ENCODE measurements at regions not wholly inside any gene's neighbourhood (a gene's known extent, or its start where the extent isn't known, plus 50 kb on each side); places are given as distances from the start of the nearest gene placed in this dataset.

DNA sequence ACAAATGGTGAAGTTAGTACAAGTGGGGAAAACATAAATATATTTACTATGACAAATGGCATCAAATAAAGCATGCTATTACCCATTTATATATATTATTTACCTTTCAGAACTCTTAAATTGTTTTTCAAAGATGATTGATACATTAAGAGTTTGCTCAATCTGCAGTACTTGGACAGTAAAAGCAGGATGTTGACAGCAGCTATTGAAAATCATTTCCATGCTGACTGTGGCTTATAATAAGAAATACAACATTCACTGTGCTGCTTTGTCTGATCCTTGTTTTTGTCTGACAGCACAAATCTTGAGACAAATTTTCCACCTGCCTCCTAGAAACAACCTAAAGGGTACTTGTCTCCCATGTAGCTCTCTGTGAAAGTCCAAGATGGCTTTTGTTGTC lies 134.1 kb upstream of the FAT1 start:
- no peak overlapping the region for H3K4me3 ChIP-seq (replicated peaks; ENCODE audit: insufficient read depth, low read length)
- H3K27ac ChIP-seq (replicated peaks), result no peak overlapping the region
- DNase-seq (ENCODE audit: low read depth in 1 of 2, low spot score in 1 of 2), result no peak
- no peak for TF ChIP-seq REST (IDR thresholded peaks at IDR 0.05; ENCODE audit: insufficient replicate concordance, low read depth)
- no peak for TF ChIP-seq CTCF (IDR thresholded peaks at IDR 0.05; ENCODE audit: insufficient read depth, low read length)
- no peak for TF ChIP-seq SPI1 (IDR thresholded peaks at IDR 0.05; ENCODE audit: borderline replicate concordance, low read depth)
- TF ChIP-seq GABPA (IDR thresholded peaks at IDR 0.05; ENCODE audit: low read depth), result no peak
- no peak for TF ChIP-seq POLR2AphosphoS5 (IDR thresholded peaks at IDR 0.05; ENCODE audit: low read depth)
- no peaks in the 10 kb centered on the region for H3K27me3 ChIP-seq (ENCODE audit: insufficient read depth, poor library complexity, severe bottlenecking)

- no peak for TF ChIP-seq POLR2AphosphoS5 (IDR thresholded peaks at IDR 0.05; ENCODE audit: low read depth)
- no peak for TF ChIP-seq REST (IDR thresholded peaks at IDR 0.05; ENCODE audit: insufficient replicate concordance, low read depth)
- TF ChIP-seq GABPA (IDR thresholded peaks at IDR 0.05; ENCODE audit: low read depth), result no peak
- TF ChIP-seq SPI1 (IDR thresholded peaks at IDR 0.05; ENCODE audit: borderline replicate concordance, low read depth), result no peak
- TF ChIP-seq CTCF (IDR thresholded peaks at IDR 0.05; ENCODE audit: insufficient read depth, low read length), result no peak
- Histone ChIP-seq H3K27me3 (ENCODE audit: insufficient read depth, poor library complexity, severe bottlenecking) (no peaks in the 10 kb centered on the region), H3K4me3 (replicated peaks; ENCODE audit: insufficient read depth, low read length) (no peak overlapping the region), H3K27ac (replicated peaks) (no peak overlapping the region)
- no peak for DNase-seq (ENCODE audit: low read depth in 1 of 2, low spot score in 1 of 2)
Measured at GRCh38 chr4:186858355-186858754, 134.7 kb upstream of the FAT1 start.

DNA sequence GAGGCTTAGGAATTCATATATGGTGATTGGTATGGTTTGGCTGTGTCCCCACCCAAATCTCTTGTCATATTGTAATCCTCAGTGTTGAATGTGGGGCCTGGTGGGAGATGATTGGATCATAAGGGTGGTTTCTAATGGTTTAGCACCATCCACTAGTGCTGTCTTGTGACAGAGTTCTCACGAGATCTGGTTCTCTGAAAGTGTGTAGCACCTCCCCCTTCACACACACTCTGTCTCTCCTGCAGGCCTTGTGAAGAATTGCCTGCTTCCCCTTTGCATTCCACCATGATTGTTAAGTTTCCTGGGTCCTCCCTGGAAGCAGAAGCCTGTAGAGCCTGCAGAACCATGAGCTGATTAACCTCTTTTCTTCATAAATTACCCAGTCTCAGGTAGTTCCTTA lies 135.8 kb upstream of the FAT1 start:
- no peak for DNase-seq (ENCODE audit: low read depth in 1 of 2, low spot score in 1 of 2)
- TF ChIP-seq REST (IDR thresholded peaks at IDR 0.05; ENCODE audit: insufficient replicate concordance, low read depth) (no peak), POLR2AphosphoS5 (IDR thresholded peaks at IDR 0.05; ENCODE audit: low read depth) (no peak), SPI1 (IDR thresholded peaks at IDR 0.05; ENCODE audit: borderline replicate concordance, low read depth) (no peak), GABPA (IDR thresholded peaks at IDR 0.05; ENCODE audit: low read depth) (no peak), CTCF (IDR thresholded peaks at IDR 0.05; ENCODE audit: insufficient read depth, low read length) (no peak)
- H3K4me3 ChIP-seq (replicated peaks; ENCODE audit: insufficient read depth, low read length), result no peak overlapping the region
- no peaks in the 10 kb centered on the region for H3K27me3 ChIP-seq (ENCODE audit: insufficient read depth, poor library complexity, severe bottlenecking)
- H3K27ac ChIP-seq (replicated peaks), result no peak overlapping the region
